ENCODE measurements at regions not wholly inside any gene's neighbourhood (a gene's known extent, or its start where the extent isn't known, plus 50 kb on each side); places are given as distances from the start of the nearest gene placed in this dataset.
"Not testable (repeated sequence)": the region's sequence is repeated elsewhere in the genome, so short reads cannot be mapped to it uniquely, and the experiment has no call there.

GRCh38 chr1:65034879-65035278 is 68.5 kb upstream of the JAK1 start:
- WGBS (ENCODE audit: insufficient coverage) = no CpG with 5 or more reads among the region's 5 CpGs
- H3K36me3 ChIP-seq (replicated peaks in 1 of 2; ENCODE audit: control extremely low read depth in 1 of 2, control insufficient read depth in 1 of 2, extremely low read depth in 1 of 2, insufficient read depth in 2 of 2, low read length in 1 of 2); POLR2A ChIA-PET; H3K27me3 ChIP-seq (replicated peaks in 1 of 4; ENCODE audit: control extremely low read depth in 1 of 4, control insufficient read depth in 3 of 4, insufficient read depth in 4 of 4, low read length in 3 of 4); H3K9ac ChIP-seq (ENCODE audit: low read length); intact Hi-C loops (cut with micrococcal nuclease); H3K4me1 ChIP-seq (ENCODE audit: control insufficient read depth in 2 of 2, insufficient read depth in 2 of 2, low read length in 2 of 2); ATAC-seq (ENCODE audit: low read depth); H3K4me3 ChIP-seq (ENCODE audit: control extremely low read depth in 1 of 5, extremely low read depth in 1 of 5, insufficient read depth in 1 of 5, low read depth in 2 of 5, low read length in 4 of 5); H3K27me3 Mint-ChIP-seq; H3K79me2 ChIP-seq (ENCODE audit: control insufficient read depth, insufficient read depth, low read length); H3K4me1 Mint-ChIP-seq; H3K27ac ChIP-seq (ENCODE audit: low read length in 2 of 2); DNase-seq; H3K9me3 ChIP-seq (ENCODE audit: control extremely low read depth in 1 of 3, control insufficient read depth in 2 of 3, insufficient read depth in 1 of 3, low read length in 2 of 3); H3K4me2 ChIP-seq (replicated peaks; ENCODE audit: low read depth, low read length, poor library complexity, severe bottlenecking); H2AFZ ChIP-seq (ENCODE audit: insufficient read depth, low read depth, low read length, poor library complexity, severe bottlenecking); H4K20me1 ChIP-seq (ENCODE audit: control insufficient read depth, insufficient read depth, low read length, poor library complexity, severe bottlenecking); H3K9me3 Mint-ChIP-seq (ENCODE audit: insufficient read depth); H3K4me3 Mint-ChIP-seq; H3K27ac Mint-ChIP-seq: not testable (repeated sequence)
- CTCF ChIA-PET = interaction anchor here (0.9 to 1.1 kb wide), 2 partner anchors 14 kb away, joined by 3 to 4 read pairs; no protein-coding TSS in a partner anchor

- Histone ChIP-seq H3K36me3 (replicated peaks in 1 of 2; ENCODE audit: control extremely low read depth in 1 of 2, control insufficient read depth in 1 of 2, extremely low read depth in 1 of 2, insufficient read depth in 2 of 2, low read length in 1 of 2) (no peaks in the 10 kb centered on the region), H3K4me2 (replicated peaks; ENCODE audit: low read depth, low read length, poor library complexity, severe bottlenecking) (no peak overlapping the region), H2AFZ (ENCODE audit: insufficient read depth, low read depth, low read length, poor library complexity, severe bottlenecking) (no peak overlapping the region), H3K4me1 (ENCODE audit: control insufficient read depth in 2 of 2, insufficient read depth in 2 of 2, low read length in 2 of 2) (peaks cover 11 to 12% of the 10 kb centered on the region in 2 donors), H4K20me1 (ENCODE audit: control insufficient read depth, insufficient read depth, low read length, poor library complexity, severe bottlenecking) (no peaks in the 10 kb centered on the region), H3K79me2 (ENCODE audit: control insufficient read depth, insufficient read depth, low read length) (no peaks in the 10 kb centered on the region), H3K27ac (ENCODE audit: low read length in 2 of 2) (no peak overlapping the region), H3K4me3 (ENCODE audit: control extremely low read depth in 1 of 5, extremely low read depth in 1 of 5, insufficient read depth in 1 of 5, low read depth in 2 of 5, low read length in 4 of 5) (no peak overlapping the region), H3K9ac (ENCODE audit: low read length) (no peak overlapping the region), H3K9me3 (ENCODE audit: control extremely low read depth in 1 of 3, control insufficient read depth in 2 of 3, insufficient read depth in 1 of 3, low read length in 2 of 3) (no peaks in the 10 kb centered on the region), H3K27me3 (replicated peaks in 1 of 4; ENCODE audit: control extremely low read depth in 1 of 4, control insufficient read depth in 3 of 4, insufficient read depth in 4 of 4, low read length in 3 of 4) (no peaks in the 10 kb centered on the region)
- TF ChIP-seq CTCF (IDR thresholded peaks at IDR 0.05) (no peak), EZH2 (IDR thresholded peaks at IDR 0.05; ENCODE audit: borderline replicate concordance, insufficient read depth, low read depth, low read length, poor library complexity, severe bottlenecking) (no peak)
- ChIA-PET POLR2A (no interaction called here), CTCF (interaction anchor here (1.5 to 1.6 kb wide), 2 partner anchors 31 to 38 kb away, joined by 3 to 5 read pairs; no protein-coding TSS in a partner anchor)
- DNase-seq (no peak), ATAC-seq (ENCODE audit: low read depth) (no peak)
- Mint-ChIP-seq H3K27ac (no peak overlapping the region), H3K4me3 (no peak overlapping the region), H3K27me3 (no peaks in the 10 kb centered on the region), H3K9me3 (ENCODE audit: insufficient read depth) (no peaks in the 10 kb centered on the region), H3K4me1 (peaks cover 14% of the 10 kb centered on the region)
- WGBS (ENCODE audit: insufficient coverage) = no CpG with 5 or more reads among the region's 1 CpG
- intact Hi-C loops (cut with micrococcal nuclease) = no loop called here
Measured at GRCh38 chr1:65036570-65037051, 70.3 kb upstream of the JAK1 start.
